Activated CD8-positive, alpha-beta memory T cell treated with anti-CD3 and anti-CD28 coated beads for 1 hour (primary cell): ENCODE measurements at regions not wholly inside any gene's neighbourhood (a gene's known extent, or its start where the extent isn't known, plus 50 kb on each side); places are given as distances from the start of the nearest gene placed in this dataset.

Experiments used
- DNase-seq, 2 donors: peaks; one replicate each; pipeline ENCODE4 v3.0.0-alpha.2; 2020; ENCODE audit warnings: low read depth in 1 of 2; ENCODE audit errors: extremely low read depth in 1 of 2

DNA sequence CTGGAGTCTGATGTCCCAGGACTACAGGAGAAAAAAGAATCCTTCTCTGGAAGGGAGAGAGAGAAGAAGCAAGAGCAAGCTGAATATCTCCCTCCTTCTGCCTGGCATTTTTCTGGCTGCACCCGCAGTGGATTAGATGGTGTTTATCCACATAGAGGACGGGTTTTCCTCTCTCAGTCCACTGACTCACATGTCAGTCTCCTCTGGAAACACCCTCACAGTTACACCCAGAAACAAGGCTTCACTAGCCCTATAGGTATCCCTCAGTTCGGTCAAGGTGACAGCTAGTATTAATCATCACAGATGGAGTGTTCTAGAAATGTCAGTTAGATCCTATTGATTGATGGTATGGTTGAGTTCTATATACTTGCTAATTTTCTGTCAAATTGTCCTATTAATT, 87.9 kb downstream of the RHOU start:
- no peak for DNase-seq

DNA sequence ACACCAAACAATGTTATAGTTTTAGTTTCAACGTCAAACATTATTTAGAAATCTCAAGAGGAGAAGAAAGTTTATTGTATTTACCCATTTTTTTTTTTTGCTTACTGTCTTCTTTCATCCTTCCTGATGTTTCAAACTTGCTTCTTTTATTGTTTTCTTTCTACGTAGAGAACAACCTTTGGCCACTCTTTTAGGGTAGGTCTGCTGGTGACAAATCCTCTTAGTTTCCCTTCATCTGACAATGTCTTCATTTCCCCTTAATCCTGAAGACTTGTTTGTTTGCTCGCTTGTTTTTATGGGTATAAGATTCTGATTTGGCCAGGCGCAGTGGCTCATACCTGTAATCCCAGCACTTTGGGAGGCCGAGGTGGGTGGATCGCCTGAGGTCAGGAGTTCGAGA, 89.1 kb downstream of the RHOU start:
- DNase-seq = no peak

DNA sequence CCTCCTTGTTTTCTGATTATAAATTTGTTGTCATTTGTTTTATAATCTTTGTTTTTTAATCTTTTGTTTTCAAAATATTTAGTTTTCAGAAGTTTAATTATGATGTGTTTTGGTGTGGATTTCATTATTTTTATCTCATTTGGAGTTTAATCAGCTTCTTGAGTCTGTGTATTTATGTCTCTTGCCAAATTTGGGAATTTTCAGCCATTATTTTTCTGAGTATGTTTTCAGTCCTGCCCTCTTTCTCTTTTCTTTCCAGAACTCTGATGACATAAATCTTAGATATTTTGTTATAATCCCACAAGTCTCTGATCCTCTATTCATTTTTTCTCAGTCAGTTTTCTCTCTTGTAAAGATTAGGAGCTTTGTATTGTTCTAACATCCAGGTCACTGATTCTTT, 89.8 kb downstream of the RHOU start:
- DNase-seq = no peak

DNA sequence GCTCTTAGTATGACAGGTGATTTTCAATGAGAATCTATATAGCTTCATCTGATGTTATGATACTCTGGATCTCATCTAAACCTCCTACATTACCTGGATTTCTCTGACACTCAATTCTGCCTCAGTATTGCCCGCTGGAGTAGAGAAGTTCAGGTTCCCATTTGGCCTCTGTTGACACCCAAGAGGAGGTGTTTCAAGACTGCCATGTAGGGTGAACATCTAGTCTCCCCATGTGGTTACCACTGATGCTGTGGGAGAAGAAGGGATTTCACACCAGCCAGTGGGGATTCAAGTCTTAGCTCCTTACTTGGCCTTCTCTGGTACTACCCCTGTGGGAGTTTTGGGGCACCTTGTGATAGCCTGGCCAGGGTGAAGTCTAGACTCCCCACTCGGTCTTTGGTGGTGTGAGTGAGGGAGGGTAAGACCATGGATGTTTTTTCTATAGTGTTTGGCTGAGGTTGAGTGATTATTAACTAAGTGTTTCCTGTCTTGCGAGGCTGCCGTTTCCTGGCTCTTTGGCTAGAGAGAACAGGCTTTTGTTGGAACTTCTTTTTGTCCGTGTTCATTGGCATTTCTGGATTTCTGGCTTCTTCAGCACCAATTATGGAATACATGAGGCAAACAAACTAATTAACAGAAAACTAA, 90.7 kb downstream of the RHOU start:
- no peak for DNase-seq

DNA sequence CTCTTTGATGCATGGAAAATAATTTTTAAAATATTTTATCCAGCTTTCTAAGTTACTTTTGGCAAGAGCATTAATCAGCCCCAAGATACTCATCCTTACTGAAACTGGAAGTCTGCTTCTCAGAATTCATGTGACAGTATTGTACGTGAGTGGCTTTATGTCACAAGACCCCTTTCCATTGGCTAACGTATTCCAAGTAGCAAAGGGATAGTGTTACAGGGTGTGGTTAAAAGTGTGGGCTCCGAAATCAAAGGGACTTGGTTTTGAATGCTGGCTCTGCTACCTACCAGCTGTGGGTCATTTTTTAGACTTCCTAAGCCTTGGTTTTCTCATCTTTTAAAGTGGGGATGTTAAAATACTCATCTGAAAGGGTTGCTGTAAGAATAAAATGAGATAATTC, 91.7 kb downstream of the RHOU start:
- DNase-seq = no peak

DNA sequence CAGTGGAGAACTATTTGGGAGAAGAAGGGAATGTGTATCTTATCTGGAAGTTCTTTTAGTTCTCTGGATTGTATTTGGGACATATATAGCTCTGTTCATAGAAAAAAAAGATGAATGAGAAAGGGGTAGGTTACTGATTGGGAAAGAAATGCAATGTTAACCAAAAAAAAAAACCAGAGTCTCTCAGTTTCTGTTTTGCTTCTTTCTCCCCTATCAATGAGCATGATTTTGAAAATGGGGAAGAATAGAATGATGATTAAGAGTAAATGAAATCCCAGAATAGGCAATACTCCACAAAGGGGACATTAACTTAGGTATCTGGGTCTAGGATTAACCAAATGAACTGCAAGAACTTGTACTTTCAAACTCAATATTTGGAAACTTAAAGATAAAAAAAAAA, 92.9 kb downstream of the RHOU start:
- DNase-seq = no peak

DNA sequence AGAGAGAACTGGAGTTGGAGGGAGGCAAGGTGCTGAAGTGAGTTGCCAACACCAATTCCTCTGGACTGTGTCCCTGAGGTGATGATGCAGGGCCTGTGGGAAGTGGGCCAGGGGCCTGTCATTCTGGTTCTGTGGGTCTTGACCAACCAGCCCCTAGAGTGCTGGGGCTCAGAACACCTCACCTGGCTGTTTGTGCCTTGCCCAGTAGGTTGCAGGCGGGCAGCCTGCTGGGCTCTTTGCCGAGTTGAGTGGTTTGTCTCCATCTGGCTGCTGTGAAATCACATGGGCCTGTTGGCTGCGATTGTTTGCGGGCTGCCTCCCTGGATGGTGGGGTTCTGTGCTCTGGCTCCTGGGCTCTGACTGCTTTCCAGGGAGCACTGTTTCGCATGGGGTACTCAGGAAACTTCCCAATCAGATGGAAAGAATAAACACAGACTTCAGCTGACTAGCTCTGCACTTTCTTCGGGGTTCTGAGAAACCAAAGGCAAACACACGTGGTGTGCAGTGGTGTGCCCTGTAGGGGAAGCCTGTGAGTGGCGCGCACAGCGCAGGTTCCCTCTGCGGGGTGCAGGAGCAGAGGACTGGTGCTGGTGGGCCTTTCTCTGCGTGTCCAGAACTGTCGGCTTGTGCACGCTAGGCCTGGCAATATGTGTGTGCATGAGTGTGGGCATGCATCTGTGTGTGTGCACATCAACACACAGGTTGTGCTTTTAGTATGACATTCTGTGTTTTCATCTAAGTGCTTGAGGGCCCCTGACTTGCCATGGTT, 95.1 kb downstream of the RHOU start:
- no peak for DNase-seq

DNA sequence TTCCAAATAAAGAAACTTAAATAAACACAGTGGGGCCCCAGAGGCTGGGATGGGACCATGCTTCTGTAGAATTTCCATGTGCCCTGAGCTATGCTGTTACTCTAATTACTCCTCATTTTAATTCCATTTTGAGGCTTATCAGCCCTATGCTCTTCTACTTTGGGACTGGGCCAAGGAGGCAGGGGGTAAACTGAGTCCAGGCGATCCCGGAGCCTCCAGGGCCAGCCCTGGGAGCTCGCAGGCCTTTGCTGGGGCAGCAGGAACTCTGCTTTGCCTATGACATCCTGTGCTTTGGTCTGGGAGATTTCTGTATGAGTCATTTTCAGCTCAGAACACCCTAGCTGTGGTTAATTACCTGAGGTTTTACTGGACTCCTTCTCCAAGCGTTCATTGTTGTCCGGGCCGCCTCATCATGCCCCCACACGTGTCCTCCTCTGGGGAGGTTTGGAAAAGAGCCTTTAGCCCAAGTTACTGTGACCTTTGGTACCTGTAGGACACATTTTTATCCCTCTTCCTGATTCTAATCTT, 95.7 kb downstream of the RHOU start:
- DNase-seq = no peak

DNA sequence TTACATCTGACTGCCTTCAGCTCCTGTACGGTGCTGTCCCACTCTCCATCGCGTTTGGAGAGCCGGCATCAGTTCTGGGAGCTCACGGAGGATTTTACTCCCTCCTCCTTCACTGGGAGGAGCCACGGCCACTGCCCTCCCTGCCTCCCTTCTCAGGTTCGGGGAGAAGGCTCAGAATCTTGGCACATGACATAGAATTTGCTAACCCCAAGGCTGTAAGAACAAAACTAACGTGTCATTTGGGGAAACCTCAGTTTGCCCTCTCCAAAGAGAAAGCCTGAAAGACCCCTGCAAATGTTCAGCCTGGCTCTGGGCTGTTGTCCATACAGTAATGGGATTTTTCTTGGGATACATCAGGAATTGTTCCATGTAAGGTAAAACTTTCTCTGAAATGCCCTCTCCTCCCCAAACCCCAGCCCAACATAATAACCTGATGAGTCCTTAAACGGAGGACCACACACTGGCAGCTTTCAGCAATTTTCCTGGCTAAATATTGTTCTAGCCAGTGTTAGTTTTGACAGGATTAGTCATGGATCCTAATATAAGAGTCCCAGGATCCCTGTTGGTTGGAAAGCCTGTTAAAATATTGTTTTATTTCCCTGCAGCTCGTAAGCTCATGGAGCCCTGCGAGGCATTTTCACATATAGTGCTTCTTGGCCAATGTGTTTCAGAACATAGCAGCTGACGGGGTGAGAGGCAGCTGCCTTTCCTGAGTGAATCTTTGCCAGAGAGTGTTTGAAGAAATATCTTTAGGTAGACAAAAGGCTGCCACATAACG, 98.8 kb downstream of the RHOU start:
- DNase-seq = no peak

DNA sequence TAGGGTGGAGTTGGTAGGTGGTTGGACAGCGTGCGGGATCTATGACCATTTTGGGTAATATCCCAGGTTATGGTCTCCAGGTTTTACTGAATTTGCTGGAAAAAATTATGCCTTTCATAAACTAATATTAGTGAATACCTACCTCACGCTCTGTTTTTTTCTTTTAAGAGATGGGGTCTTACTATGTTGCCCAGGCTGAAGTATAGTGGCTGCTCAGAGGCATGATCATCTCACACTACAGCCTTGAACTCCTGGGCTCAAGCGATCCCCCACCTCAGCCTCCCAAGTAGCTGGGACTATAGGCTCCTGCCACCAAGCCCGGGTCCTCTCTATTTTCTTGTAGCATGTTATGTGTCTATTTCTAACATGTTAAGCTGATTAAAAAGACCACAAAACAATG, 100.2 kb downstream of the RHOU start:
- no peak for DNase-seq

DNA sequence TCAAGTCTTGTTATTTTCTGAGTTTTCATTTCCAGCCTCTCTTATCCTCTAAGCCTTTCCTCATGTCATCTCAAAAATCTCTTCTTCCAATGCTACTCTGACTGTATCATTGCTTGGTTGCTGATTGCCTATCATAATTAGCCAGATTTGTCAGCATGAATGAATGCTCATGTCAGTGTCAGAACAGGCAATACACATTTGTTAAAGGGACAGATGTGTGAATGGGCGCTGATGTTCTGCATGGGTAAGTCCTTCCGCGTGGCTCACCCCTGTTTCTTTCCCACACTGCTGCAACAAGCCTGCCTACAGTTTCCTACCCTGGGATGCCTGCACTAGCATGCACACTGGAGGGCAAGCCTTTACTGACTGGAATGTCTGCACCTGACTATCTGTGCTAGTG, 100.6 kb downstream of the RHOU start:
- no peak for DNase-seq

DNA sequence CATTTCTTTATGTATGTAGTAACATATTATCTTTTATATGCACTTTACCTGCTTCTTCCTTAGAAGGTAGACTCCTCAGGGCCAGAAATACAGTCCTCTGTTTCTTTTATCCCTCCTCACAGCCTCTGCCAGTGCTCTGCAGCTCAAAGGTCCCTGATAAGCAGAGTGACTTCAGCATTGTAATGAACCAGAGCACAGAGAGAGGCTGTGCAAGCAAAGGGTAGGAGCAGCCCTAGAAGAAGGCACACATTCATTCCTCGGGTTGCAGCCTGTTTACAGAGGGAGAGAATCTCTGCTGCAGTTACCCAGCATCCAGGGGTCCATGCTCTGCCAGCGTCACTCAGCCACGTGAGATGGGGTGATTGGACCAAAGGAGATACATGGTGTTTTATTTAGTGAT, 101.1 kb downstream of the RHOU start:
- no peak for DNase-seq

DNA sequence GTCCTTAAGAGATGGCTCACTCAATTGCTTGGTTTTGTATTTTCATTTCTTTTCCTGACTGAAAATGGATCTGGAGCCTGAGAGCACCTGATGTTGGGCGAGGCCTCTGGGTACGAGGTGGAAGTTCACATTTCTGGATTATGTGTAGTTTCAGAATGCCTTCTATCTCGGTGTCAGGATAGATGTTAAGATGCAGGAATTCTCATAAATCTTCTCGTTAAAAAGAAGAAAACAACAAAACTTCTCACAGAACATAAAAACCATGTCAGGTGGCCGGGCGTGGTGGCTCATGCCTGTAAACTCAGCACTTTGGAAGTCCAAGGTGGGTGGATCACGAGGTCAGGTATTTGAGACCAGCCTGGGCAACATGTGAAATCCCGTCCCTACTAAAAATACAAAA, 101.8 kb downstream of the RHOU start:
- DNase-seq = no peak

DNA sequence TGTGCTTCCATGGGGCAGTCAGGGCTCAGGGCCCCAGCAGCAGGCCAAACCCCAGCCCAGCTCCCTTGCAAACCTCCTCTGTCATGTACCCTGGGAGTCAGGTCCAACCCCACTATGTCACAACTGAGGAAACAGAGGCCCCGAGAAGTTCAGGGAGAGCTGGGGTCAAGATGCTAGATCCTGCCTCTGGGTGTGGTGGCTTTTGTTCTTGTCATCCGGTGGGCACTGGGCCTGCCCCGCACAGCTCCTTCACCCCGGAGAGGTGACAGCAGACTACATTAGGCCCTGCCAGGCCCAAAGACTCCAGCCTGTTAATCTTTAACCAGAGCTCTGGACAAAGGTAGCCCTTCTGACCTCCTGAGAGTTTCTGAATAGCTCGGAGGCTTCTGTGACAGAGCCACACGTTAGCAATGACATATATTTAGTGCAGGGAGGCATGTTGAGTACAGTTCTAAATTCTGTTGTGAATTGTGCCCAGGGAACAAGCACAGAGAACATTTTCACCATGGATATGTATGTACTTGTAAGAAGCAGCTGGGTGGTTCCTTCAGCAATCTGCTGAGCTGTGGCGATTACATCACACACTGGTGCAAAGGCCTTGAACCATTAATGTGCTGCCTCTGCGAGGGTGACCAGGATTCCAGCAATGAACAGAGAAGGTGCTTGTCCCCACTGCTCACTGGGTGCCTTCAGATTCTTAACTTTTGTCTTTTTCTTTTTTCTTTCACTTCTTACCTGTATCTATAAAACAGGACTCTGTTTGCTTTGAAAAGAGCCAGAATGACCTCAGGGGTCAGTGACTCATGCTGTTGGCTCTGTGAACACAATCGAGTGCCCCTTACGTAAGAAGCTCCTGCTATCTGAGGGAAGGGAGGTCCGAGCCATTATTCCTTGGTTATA, 102.8 kb downstream of the RHOU start:
- DNase-seq = no peak

DNA sequence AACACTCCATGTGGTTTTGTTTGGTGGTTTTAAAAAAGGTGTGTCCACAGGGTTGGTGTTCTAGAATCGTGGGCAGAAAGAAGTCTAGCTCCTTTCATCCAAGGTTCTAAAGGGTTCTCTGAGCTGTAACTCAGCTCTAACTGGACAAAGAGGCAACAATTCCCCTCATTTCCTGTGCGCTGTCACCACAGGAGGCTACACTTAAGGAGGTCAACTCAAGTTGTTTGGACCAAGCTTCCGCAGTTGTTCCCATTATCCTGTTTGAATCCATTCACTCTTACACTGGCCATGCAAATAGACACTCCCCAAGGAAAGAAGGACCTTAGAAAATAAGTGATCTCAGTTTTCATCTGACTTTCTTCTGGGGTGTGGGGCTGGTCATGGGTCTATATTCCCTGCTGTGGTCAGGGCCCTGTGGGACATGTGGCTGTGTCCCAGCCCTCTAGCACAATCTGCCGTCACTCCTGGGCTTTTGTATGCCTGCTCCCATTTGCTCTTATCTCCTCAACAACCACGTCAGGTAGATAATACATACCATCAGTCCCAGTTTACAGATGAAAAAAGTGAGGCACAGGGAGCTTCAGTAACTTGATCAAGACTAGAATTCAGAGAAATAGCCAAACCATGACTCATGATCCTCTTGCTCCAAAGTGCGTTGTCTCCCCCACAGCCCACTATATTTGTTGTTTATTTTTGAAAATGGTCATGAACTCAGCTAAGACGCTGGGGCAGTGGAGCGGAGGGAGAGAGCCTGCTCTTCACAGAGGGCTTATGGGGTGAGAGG, 103.6 kb downstream of the RHOU start:
- DNase-seq = no peak

DNA sequence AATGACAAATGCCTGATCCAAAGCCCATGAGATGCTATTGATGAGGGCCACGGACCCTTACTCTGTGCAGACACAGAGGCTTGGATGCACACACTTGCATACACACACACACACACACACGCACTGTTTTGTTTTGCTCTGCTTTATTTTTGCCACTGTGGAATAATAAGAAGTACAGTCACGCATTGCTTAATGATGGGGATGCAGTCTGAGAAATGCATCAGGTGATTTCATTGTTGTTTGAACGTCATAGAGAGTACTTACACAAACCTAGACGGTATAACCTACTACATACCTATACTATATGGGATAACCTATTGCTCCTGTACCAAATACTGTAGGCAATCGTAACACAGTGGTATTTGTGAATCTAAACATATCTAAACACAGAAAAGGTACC, 104.4 kb downstream of the RHOU start:
- DNase-seq = no peak

DNA sequence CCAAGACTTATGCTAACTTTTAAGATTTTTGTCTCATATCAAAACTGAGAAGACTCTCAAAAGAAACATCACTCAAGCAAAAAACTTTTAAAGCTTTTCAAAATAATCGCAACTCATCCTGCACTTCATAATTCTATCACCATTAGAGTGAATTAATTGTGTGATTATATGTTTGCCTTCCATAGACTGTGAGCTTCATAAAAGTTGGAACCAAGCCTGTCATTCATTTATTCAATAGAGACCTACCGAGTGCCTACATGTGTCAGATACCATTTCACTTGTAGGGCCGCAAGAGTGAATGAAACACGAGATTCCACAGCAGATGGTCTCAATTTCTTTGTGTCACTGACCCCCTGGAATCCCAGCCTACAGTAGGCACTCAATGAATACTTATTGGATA, 106.4 kb downstream of the RHOU start:
- no peak for DNase-seq

DNA sequence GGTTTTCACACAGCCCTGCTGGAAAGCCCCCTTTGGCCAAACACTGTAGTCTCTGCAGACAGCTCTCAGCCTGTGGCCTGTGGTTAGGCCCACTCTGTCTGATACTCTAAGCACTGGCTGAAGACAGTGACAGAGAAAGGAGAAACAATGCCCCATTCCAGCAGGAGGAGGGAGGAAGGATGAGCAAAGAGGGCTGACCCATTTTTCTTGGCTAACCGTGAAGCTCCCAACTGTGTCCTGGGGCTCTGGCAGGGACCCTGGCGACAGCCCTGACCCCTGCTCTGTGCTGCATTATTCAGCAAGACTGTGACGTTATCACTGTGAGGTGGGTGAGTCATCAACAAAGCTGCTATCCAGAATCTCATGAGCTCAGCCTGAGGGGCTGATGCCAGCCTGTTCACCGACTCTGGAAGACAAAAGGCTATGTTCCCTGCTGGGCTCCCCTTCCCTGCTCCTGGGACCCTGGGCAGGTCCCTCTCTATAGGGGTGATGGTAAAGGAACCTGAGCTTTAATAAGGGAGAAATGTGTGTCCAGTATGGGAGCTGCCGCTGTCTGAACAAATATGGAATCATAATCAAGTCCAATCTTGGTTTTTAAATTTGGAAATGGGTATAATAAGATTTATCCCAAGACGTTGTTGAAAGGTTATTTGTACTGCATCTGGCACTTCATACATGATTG, 107.0 kb downstream of the RHOU start:
- DNase-seq = no peak

DNA sequence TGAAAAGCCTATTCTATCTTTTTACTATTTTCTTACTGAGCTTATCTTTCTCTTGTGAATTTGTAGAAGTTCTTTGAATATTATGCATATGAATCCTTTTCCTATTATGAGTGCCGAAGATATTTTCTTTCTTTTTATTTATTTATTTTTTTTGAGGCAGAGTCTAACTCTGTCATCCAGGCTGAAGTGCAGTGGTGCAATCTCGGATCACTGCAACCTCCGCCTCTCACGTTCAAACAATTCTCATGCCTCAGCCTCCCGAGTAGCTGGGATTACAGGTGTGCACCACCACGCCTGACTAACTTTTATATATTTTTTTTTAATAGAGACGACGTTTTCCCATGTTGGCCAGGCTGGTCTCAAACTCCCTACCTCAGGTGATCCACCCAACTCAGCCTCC, 109.8 kb downstream of the RHOU start:
- DNase-seq = no peak
